ENCODE measurements at regions not wholly inside any gene's neighbourhood (a gene's known extent, or its start where the extent isn't known, plus 50 kb on each side); places are given as distances from the start of the nearest gene placed in this dataset.
A peak's percentile ranks its signal among the peaks of the same experiment; 100 is the strongest.

GRCh38 chr6:153670403-153671026, 368.5 kb upstream of the OPRM1 start:
- TF ChIP-seq CTCF (IDR thresholded peaks at IDR 0.05; ENCODE audit: low read depth, low read length, missing control alignments) = no peak
- in situ Hi-C loops (cut with HindIII; ENCODE audit: low pct_ligation_motif_present, low sequenced_read_pairs) = no loop called here
- Histone ChIP-seq H3K27ac (no peak overlapping the region), H3K4me3 (ENCODE audit: low read depth, low read length) (no peak overlapping the region), H3K27me3 (replicated peaks) (no peaks in the 10 kb centered on the region), H3K36me3 (replicated peaks) (no peaks in the 10 kb centered on the region)
- DNase-seq = no peak

GRCh38 chr6:153668758-153669157, 370.3 kb upstream of the OPRM1 start:
- no peak for DNase-seq
- no peak for TF ChIP-seq CTCF (IDR thresholded peaks at IDR 0.05; ENCODE audit: low read depth, low read length, missing control alignments)
- in situ Hi-C loops (cut with HindIII; ENCODE audit: low pct_ligation_motif_present, low sequenced_read_pairs) = no loop called here

GRCh38 chr6:153662982-153663381, 376.1 kb upstream of the OPRM1 start:
- Histone ChIP-seq H3K36me3 (replicated peaks) (no peaks in the 10 kb centered on the region), H3K27me3 (replicated peaks) (no peaks in the 10 kb centered on the region), H3K27ac (no peak overlapping the region), H3K4me3 (ENCODE audit: low read depth, low read length) (no peak overlapping the region)
- no peak for DNase-seq
- in situ Hi-C loops (cut with HindIII; ENCODE audit: low pct_ligation_motif_present, low sequenced_read_pairs) = no loop called here
- TF ChIP-seq CTCF (IDR thresholded peaks at IDR 0.05; ENCODE audit: low read depth, low read length, missing control alignments) = peak; percentile 27

More at GRCh38 chr6:153668758-153669157, 370.3 kb upstream of the OPRM1 start:
- Histone ChIP-seq H3K4me3 (ENCODE audit: low read depth, low read length) (no peak overlapping the region), H3K36me3 (replicated peaks) (no peaks in the 10 kb centered on the region), H3K27me3 (replicated peaks) (no peaks in the 10 kb centered on the region), H3K27ac (no peak overlapping the region)

- no peaks in the 10 kb centered on the region for H3K27me3 ChIP-seq (replicated peaks)
- H3K36me3 ChIP-seq (replicated peaks) = no peaks in the 10 kb centered on the region
- in situ Hi-C loops (cut with HindIII; ENCODE audit: low pct_ligation_motif_present, low sequenced_read_pairs) = no loop called here
- H3K4me3 ChIP-seq (ENCODE audit: low read depth, low read length) = no peak overlapping the region
- TF ChIP-seq CTCF (IDR thresholded peaks at IDR 0.05; ENCODE audit: low read depth, low read length, missing control alignments) = no peak
- H3K27ac ChIP-seq = no peak overlapping the region
- no peak for DNase-seq
These were observed 393.7 kb upstream of the OPRM1 start for GRCh38 chr6:153645326-153645725.

- Histone ChIP-seq H3K4me3 (ENCODE audit: low read depth, low read length) (no peak overlapping the region), H3K27ac (no peak overlapping the region), H3K27me3 (replicated peaks) (no peaks in the 10 kb centered on the region), H3K36me3 (replicated peaks) (no peaks in the 10 kb centered on the region)
- in situ Hi-C loops (cut with HindIII; ENCODE audit: low pct_ligation_motif_present, low sequenced_read_pairs) = no loop called here
- no peak for DNase-seq
- TF ChIP-seq CTCF (IDR thresholded peaks at IDR 0.05; ENCODE audit: low read depth, low read length, missing control alignments) = no peak
These were observed 395.0 kb upstream of the OPRM1 start for GRCh38 chr6:153644000-153644399.

- Histone ChIP-seq H3K36me3 (replicated peaks) (no peaks in the 10 kb centered on the region), H3K4me3 (ENCODE audit: low read depth, low read length) (no peak overlapping the region), H3K27ac (no peak overlapping the region), H3K27me3 (replicated peaks) (no peaks in the 10 kb centered on the region)
- TF ChIP-seq CTCF (IDR thresholded peaks at IDR 0.05; ENCODE audit: low read depth, low read length, missing control alignments) = no peak
- no peak for DNase-seq
- in situ Hi-C loops (cut with HindIII; ENCODE audit: low pct_ligation_motif_present, low sequenced_read_pairs) = no loop called here
These were observed 404.6 kb upstream of the OPRM1 start for GRCh38 chr6:153634416-153634815.
